ENCODE measurements at regions not wholly inside any gene's neighbourhood (a gene's known extent, or its start where the extent isn't known, plus 50 kb on each side); places are given as distances from the start of the nearest gene placed in this dataset.

GRCh38 chr3:73681198-73681597, 56.5 kb upstream of the PDZRN3 start:
- TF ChIP-seq MAX (IDR thresholded peaks at IDR 0.05; ENCODE audit: low read depth, low read length): no peak
- no peak for TF ChIP-seq MYC (IDR thresholded peaks at IDR 0.05; ENCODE audit: low read depth, low read length)
- no peak for TF ChIP-seq POLR2A (IDR thresholded peaks at IDR 0.05; ENCODE audit: extremely low read depth, insufficient read length)
- TF ChIP-seq, protein P1, sequence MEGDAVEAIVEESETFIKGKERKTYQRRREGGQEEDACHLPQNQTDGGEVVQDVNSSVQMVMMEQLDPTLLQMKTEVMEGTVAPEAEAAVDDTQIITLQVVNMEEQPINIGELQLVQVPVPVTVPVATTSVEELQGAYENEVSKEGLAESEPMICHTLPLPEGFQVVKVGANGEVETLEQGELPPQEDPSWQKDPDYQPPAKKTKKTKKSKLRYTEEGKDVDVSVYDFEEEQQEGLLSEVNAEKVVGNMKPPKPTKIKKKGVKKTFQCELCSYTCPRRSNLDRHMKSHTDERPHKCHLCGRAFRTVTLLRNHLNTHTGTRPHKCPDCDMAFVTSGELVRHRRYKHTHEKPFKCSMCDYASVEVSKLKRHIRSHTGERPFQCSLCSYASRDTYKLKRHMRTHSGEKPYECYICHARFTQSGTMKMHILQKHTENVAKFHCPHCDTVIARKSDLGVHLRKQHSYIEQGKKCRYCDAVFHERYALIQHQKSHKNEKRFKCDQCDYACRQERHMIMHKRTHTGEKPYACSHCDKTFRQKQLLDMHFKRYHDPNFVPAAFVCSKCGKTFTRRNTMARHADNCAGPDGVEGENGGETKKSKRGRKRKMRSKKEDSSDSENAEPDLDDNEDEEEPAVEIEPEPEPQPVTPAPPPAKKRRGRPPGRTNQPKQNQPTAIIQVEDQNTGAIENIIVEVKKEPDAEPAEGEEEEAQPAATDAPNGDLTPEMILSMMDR (IDR thresholded peaks at IDR 0.05; ENCODE audit: low read depth, low read length): no peak
- no peak for DNase-seq (ENCODE audit: low read depth)
- no peak overlapping the region for H3K4me3 ChIP-seq (ENCODE audit: low read depth, low read length)

DNA sequence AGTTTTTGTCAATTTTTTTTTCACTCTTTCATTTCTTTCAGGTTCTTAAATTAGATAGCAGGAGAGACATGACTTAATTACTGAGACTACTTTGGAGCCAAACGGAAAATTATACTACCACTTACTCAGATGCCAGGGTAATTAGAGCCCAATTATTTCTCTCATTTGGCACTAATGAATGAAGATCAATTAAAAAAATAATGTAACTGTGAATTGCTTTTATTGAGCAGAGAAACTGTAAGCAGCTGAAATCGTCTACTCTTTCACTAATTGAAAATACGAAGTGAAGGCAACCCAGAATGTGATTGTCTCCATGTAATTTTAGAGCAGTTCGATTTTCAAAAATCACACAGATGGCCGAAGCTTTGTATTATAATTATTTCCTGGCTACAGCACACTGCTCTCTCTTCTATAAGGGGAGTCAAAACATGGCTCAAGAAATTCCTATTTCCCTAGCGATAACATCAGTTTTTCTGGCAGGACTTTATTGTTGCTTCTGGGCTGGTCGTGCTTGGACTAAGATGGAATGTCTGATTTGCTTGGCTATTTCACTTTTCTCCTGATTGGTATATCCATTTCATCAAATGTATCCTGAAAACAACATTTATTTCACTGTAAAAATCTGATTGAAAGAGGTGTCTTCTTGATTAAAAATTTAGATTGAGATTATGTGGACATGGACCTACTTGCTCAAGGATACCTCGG, 55.8 kb upstream of the PDZRN3 start:
- DNase-seq (ENCODE audit: low read depth): no peak
- no peak overlapping the region for H3K4me3 ChIP-seq (ENCODE audit: low read depth, low read length)
- TF ChIP-seq MYC (IDR thresholded peaks at IDR 0.05; ENCODE audit: low read depth, low read length) (no peak), POLR2A (IDR thresholded peaks at IDR 0.05; ENCODE audit: extremely low read depth, insufficient read length) (no peak), MAX (IDR thresholded peaks at IDR 0.05; ENCODE audit: low read depth, low read length) (no peak)
- TF ChIP-seq, protein P1 (IDR thresholded peaks at IDR 0.05; ENCODE audit: low read depth, low read length): no peak

DNA sequence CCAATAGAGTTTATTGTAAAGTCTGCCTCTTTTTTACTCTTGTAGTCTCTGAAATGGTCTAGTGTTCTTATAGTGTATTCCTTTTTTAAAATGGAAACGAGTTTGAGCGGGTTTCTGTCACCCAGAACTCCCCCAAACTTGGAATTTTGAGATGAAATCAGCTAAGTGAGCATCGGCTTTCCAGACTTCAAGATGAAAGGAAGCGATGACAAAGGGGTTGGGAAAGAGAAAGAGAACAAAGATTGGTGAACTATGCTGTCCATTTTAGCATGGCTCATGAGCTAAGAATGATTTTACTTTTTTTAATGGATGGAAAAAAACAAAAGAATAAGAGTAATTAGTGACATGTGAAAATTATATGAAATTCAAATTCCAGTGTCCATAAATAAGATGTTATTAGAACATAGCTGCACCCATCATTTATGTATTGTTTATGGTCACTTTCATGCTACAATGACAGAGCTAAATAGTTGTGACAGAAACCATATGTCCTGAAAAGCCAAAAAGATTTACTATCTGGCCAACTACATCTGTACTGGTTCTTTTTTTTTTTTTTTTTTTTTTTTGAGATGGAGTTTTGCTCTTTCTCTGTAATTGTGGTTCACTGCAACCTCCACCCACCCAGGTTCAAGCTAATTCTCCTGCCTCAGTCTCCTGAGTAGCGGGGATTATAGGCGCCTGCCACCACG, 52.7 kb upstream of the PDZRN3 start:
- no peak for TF ChIP-seq POLR2A (IDR thresholded peaks at IDR 0.05; ENCODE audit: extremely low read depth, insufficient read length)
- TF ChIP-seq MYC (IDR thresholded peaks at IDR 0.05; ENCODE audit: low read depth, low read length): no peak
- TF ChIP-seq, protein P1 (IDR thresholded peaks at IDR 0.05; ENCODE audit: low read depth, low read length): no peak
- no peak for TF ChIP-seq MAX (IDR thresholded peaks at IDR 0.05; ENCODE audit: low read depth, low read length)
- no peak for DNase-seq (ENCODE audit: low read depth)

More for the DNA sequence above, 52.7 kb upstream of the PDZRN3 start:
- H3K4me3 ChIP-seq (ENCODE audit: low read depth, low read length): no peak overlapping the region
